T-helper 9 cell (primary cell): ENCODE measurements at regions not wholly inside any gene's neighbourhood (a gene's known extent, or its start where the extent isn't known, plus 50 kb on each side); places are given as distances from the start of the nearest gene placed in this dataset.
"Not testable (repeated sequence)": the region's sequence is repeated elsewhere in the genome, so short reads cannot be mapped to it uniquely, and the experiment has no call there.

Experiments
- DNase-seq: peaks from one replicate; pipeline ENCODE4 v3.0.0-alpha.2; 2020

DNA sequence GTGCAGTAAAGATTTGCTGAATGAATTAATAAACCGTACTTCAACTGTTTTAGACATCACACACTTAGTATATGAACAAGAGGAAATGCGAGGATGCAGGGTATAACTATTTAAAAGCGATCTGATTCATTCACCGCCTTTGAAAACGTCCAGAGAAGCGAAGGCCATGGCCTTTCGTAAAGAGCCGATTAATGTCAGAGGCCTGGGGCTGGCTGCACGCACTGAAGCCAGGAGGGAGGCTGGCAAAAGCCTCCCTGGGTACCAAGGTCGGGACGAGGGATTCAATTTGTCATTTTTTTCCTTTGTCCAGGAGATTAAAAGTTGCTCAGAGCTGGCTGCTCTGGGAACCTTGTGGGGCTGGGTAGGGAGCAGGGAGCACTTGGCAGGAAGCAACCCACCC, 307.4 kb downstream of the NPHP4 start:
- DNase-seq = no peak

DNA sequence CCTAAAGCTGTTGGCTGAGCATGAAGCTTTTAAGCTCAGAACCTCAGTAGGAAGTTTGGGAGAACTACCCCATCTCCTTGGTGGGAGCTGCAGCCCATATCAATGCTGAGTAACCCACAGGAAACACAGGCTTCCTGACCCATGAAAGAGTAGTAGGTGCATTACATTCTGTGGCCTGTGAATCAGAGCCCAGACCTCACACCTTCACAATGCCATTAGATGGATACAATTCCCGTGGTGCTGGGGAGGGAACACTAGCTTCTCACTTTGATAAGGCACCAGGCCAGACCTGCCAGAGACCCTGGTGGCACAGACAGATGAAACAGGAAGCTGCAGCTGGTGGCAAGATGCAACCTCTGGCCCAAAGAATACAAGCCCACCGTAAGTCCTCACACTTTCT, 308.8 kb downstream of the NPHP4 start:
- DNase-seq = no peak

DNA sequence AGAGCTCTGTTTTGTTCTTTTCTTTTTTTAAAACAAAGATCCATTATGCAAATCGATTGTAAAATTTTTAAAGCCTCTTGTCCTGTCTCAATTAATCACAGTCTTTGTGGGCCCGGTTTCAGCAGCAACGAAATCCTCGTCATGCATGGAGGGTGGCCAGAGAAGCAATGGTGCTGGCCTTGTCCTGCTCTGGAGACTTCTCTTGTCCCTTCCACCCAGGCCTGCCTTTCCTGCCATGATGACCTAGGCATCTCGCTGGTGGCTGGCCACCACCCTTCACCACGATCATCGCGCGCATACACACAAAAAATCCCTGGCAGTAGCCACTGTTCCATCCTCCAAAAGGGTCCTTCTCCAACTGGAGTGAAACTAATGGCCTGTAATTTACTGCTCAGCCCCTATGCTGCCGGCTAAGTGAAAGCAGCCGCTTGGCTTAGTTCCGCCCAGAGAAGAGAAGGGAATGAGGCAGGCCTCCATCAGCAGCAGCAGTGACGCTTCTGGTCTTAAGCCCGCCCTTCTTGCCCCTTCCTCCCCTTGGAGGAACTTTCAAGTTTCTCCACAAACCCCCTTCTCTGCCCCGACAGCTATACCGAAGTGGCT, 309.5 kb downstream of the NPHP4 start:
- no peak for DNase-seq

DNA sequence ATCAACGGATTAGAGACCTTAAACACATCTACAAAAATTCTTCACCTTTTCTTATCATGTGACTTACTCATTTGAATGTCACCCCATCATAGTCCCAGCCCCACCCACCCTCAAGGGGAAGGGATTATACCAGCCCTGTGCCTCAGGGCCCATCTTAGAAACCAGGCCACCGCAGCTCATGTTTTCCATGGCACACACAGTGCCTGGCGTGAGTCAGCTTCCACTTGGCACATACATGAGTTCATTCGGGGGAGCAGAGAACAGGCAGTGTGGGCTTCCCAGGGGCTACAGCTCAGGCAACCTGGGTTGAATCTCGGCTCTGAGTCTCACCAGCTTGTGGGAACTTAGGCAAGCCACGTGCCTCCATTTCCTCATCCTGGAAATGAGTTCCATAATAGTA, 310.6 kb downstream of the NPHP4 start:
- DNase-seq = no peak

DNA sequence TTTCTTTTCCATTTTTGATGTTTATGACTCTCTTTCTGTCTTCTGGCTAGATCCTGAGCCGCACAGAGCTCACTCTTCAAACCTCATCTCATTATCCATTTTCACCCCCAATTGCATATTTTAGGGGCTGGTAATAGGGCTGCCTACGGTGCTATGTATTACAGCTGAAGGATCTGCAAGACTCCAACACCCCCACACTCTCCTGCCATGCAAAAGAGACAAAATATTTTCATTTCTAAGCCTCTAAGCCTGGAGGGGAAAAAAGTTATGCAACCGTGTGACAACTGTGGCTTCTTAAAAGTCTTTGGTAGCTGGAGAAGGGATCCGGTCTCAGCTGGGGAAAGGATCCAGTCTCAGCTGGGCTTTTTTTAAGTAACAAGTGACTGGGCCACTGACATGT, 311.6 kb downstream of the NPHP4 start:
- DNase-seq = no peak

DNA sequence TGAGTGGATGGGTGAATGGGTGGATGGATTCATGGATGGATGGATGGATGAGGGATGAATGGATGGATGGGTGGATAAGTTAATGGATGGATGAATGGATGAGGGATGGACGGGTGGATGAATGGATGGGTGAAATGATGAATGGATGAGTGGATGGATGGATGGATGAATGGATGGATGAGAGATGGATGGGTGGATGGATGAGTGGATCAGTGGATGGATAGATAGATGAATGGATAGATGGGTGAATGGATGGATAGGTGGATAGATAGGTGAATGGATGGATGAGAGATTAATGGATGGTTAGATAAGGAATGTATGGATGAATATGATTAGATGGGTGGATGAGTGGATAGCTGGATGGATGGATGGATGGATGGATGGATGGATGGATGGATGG, 313.5 kb downstream of the NPHP4 start:
- no peak for DNase-seq

DNA sequence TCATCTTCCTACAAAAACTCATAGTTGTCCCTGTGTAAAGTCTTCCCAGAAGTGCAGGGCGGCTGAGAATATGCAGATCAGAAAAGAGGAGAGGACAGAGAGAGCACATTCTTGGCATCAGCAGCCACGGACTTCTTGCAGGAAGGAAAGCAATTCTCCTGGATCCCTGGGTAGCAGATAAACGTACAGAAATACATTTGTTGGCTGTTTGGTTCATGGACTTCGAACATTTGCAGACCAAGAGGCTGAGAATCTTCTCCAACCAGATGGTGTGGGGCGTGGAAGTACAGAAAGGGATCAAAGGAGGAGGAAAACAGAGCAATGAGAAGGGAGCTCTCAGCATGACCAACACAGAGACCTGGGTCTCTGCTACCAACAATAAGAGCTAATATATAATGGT, 319.9 kb downstream of the NPHP4 start:
- not testable (repeated sequence) for DNase-seq

DNA sequence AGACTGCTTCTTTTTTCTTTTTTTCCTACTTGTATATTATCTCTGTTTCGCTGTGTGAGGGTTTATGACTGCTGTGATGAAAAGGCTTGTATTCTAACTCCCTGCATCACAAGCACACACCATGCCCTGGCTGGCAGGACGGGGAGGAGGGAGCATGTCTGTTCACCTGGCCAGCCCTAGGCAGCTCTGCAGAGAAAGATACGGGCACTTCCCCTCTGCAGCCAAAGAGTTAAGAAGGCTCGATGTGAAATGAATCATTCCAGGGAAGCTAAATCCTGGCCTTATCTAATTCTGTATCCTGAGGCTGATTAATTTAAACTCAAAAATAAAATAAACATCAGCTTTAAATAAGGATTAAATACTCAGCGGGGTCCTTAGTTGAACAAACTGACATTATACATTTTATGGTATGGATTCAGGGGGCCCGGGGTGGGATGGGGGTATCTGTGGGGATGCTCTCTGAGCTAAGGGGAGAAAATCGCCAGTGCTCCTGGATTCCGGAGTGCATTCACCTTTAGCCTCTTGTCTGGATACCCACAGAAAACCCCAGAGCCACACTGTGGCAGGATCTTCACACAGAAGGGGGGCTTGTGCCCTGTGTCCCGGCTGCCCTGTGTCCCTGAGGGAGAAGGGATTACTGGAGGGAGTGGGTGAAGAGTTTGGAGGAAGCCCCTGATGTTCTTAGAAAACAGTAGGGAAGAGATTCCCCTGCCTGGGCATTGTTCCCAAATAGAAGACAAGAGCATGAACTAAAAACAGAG, 321.5 kb downstream of the NPHP4 start:
- no peak for DNase-seq

DNA sequence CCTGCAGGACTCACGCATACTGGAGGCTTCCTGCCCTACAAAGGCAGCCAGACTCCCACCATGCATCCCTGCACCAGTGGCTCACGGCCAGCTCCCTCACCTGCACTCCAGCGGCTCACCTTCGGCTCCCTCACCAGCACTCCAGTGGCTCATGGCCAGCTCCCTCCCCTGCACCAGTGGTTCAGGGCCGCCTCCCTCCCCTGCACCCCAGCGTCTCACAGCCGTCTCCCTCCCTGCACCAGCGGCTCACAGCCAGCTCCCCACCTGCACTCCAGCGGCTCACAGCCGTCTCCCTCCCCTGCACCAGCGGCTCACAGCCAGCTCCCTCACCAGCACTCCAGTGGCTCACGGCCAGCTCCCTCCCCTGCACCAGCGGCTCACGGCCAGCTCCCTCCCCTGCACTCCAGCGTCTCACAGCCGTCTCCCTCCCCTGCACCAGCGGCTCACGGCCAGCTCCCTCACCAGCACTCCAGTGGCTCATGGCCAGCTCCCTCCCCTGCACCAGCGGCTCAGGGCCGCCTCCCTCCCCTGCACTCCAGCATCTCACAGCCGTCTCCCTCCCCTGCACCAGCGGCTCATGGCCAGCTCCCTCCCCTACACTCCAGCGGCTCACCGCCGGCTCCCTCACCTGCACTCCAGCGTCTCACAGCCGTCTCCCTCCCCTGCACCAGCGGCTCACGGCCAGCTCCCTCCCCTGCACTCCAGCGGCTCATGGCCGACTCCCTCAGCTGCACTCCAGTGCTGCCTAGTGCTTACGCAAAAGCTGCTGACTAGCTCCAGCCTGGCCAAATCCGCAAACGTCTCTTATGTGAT, 324.5 kb downstream of the NPHP4 start:
- no peak for DNase-seq

DNA sequence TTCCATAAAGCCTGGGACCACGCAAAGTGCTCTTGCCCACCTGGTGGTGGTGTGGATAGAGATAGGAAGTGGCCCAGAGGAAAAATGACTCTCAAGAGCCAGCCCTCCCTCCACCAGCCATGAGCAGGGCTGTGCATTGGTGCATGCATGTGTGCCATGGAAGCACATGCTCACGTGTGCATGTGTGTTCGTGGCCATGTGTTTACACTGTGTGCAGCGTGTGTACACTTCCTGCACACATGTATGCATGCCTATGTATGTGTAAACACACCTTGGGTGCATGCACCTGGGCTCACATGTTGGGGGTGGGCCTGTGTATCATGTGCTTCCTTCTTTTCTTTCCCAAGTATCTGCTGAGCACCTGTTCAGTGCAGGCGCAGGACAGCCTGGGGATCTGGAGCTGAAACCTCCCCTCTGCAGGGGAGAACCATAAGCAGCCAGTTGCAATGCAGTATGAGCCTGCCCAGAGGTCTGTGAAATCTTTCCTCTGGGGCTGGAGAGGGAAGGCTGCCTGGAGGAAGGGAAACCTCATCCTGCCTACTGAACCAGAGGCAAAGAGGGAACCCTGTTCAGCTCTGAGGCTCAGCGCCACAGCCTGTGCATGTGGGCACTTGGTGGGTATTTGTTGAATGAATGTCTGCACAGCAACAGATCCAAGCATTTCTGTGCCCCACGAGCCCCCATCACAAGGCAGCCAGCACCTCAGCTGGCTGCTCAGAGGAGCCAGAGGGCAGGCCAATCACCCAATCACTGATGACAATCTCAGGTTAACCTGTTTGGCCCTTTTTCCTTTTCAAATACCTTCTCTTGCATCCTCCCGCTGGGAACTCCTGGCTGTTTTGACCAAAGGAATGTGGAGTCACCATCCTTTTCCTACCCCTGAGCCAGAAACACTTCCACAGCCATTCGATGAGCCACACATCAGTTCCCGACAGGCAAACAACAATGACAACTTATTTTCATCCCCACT, 327.0 kb downstream of the NPHP4 start:
- DNase-seq = no peak

DNA sequence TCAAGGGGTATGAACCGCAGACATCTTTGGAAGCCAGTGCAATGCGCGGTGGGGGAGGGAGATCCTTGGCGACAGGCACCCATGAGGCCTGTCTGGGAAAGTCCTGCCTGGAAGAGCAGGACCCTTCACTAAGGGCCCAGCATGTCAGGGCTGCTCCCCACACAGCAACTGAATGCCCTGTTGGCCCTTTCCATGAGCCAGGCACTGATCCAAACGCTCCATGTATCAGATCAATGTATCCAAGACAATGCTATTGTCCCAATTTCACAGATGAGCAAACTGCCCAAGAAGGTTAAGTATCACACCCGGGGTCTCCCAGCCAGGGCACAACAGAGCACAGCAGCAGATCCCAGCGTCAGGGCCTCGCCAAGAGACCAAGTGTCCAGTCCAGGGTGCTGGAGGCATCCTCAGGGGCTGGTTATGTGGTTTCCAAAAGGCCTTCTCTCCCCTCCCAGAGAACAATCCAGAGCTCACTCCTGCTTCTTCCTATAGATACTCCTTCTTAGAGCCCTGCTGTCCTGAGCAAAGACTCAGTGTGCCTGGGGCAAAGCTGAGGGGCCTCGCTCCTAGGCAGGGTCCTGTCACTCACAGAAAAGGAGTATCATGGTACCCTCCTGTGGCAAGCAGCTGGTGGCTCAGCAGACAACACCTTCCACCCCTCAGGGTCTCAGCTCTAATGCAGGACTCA, 328.0 kb downstream of the NPHP4 start:
- no peak for DNase-seq

DNA sequence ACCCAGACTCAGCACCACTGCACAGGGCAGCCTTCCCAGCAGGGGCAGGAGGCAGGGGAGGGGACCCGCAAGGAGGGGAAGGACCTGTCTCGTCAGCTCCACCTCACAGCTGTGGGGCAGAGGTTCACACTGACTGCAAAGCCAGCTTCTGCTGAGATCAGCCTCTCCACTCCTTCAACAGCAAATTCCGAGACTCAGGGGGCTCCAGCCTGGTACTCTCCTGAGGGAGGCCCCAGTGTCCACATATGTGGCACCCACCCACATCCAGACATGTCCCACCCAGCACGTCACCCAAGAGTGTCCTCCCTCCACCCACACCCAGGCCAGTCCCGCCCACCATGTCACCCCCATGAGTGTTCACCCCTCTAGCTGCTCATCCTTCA, 329.5 kb downstream of the NPHP4 start:
- no peak for DNase-seq

DNA sequence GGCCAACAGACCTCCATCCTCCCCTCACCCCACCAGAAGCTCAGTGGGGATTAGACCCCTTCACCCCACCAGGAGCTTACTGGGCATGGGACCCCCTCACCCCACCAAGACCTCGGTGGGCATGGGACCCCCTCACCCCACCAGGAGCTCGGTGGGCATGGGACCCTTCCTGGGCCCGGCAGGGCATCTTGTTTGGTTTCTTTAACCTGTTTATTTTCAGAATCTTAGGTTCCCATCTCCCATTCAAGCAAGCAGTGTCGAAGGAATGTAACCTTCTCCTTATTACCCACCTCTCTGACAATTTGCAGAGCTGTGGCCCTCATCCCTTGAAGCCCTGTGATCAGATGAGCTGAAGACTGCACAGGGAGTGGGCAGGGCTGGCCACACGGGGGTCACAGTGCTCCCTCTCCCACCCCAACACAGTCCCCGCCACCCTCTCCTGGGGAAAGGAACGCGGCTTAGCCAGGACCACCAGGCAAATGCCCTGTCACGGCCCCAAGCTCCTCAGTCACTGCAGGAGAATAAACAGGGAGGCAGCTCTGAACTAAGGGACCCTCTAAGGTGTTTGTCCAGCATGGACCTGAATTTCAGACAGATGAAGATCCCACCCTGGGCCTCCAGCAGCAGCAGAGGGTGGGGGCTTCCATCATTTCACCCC, 330.0 kb downstream of the NPHP4 start:
- no peak for DNase-seq

DNA sequence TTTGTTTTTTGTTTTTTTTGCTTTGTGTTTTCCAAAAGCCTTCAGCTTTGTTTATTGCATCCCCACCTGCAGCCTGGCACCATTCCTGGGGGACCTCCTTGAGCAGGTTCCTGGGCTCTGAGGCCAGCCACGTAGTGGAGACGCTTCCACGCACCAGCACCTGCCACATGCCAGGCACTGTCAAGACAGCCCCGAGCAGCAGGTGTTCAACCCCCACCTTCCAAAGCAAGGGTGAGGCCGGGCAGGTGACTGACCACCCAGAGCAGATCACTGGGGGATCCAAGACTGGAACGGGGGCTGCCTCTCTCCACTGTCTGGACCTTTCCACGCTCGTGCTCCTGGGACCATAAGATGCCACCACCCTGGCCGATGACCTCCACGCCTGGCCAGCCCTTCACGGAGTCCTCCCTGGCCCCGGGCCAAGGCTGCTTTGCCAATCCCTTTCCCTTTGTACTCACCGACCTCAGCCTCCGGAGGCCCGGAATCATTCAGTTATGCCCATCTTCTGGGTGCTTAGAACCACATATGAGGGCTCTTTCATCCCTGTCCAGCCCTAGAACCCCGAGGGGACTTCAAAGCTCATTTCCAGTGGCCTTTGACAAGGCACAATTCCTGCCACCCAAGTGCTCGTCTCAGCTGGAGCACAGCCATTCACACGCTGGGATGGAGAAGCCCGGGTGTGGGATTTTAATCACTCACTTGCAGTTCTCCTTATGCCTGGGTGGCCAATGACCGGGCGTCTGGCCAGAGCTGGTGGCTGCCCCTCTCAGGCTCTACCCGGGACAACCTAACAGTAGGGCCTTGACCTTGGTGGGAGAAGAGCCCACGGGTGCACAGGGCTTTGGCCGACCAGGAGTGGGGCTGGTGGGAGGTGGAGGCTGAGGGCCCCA, 330.8 kb downstream of the NPHP4 start:
- no peak for DNase-seq

DNA sequence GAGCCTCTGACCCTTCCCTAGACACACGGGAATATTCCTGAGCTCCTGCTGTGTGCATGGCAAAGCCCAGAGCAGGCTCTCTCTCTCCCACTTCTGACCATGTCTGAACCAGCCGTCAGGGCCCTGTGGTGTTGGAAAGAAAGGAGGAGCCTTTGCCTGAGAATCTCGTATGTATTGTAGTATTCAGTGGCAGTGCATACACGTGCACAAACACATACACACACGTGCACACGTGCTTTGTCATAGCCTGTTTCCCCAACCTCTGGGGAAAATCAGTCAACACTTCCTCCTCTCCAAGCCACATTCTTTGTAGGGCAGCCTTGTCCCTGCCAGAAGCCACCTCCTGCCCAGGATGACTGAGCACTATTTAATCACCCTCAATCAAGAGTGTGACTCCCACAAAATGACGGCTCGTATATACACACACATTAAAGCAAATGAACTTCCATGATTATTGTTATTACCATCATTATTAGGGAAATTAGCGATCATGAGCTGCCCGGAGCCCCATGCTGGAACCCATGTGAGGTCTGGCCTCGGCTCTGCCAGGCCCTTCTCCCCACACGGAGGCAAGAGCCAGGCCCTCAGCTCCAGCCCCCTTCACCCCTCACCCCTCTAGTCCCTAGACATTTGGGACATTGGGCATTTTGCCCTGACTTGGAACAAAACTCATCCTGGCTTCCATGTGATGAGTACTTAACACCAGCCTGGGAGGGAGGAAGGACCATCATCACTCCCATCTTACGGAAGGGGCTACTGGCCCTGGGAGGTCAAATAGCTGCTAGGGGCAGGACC, 331.9 kb downstream of the NPHP4 start:
- DNase-seq = no peak

DNA sequence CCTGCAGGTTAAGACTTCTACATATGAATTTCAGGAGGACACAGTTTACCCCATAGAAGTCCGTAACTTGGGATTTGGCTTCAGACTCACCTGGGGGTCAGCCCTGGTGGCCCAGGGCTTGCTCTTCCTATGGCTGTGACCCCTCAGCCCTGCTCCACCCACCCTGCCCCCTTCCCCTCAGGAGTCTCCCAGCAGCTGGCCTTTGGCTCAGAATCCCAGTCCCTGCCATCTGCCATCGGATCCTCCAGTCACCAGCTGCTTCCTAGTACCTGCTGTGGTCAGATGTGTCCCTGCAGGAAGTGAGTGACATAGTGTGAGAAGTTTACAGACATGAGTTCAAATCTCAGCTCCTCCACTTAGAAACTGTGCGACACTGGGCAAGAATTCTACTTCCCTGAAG, 332.6 kb downstream of the NPHP4 start:
- no peak for DNase-seq

DNA sequence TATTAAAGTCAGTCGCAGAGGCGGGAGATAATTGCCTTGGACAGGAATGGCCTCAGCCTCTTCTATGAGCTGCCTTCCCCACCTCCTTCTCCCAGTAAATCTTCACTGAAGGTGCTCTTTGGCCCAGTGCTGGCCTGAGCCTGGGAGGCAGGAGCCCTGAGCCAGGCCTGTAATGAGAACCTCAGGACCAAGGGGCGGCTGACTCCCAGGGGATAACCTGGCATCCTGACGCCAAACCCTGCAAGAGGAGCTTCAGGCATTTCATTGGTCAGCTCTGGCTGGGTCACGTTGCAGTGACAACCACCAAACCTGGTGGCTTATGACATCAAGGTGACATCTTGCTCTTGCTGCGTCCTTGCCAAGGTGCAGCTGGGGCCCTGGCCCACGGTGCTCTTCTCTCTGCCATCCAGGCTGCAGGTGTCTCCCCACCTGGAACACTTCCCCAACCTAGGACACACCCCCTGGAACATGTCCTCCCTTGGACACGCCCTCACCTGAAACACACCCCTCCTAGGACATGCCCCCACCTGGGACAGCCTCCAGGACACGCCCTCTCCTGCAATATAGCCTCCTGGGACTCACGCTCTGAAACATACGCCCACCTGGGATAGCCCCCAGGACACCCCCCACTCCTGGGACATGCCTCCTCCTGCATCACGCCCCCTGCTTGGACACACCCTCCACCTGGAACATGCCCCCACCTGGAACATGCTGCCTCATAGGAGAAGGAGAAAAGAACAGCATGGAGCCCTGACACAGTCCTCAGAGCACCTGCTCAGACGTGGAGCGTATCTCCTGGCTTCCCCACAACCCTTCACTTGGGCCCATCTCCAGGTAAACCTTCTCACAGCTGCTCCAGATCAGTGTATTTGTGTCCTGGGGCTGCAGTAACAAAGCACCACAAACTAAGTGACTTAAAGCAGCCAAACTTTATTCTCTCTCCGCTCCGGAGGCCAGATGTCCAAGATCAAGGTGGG, 333.6 kb downstream of the NPHP4 start:
- DNase-seq = no peak
